ENCODE measurements at regions not wholly inside any gene's neighbourhood (a gene's known extent, or its start where the extent isn't known, plus 50 kb on each side); places are given as distances from the start of the nearest gene placed in this dataset.

DNA sequence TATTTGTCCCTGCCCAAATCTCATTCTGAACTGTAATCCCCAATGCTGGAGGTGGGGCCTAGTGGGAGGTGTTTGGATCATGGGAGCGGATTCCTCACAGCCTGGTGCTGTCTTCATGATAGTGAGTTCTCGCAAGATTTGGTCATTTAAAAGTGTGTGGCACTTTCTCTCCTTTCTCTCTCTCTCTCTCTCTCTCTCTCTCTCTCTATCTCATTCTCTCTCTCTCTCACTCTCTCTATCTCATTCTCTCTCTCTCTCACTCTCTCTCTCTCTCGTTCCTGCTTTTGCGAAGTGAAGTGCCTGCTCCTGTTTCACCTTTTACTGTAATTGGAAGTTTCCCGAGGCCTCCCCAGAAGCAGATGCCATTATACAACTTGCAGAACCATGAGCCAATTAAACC is 207.3 kb upstream of the NR4A3 start:
- Histone ChIP-seq H3K14ac (ENCODE audit: insufficient read depth, low read length) (no peak overlapping the region), H3K4me1 (ENCODE audit: insufficient read depth, low read length) (no peaks in the 10 kb centered on the region; the same call in 1 of the 2 replicates), H2BK20ac (ENCODE audit: low read depth, low read length, poor library complexity, severe bottlenecking) (no peak overlapping the region), H3K79me2 (ENCODE audit: insufficient read depth, low read length) (no peaks in the 10 kb centered on the region), H2BK15ac (ENCODE audit: low read depth, low read length) (no peak overlapping the region), H2BK12ac (ENCODE audit: insufficient read length, low read depth, low read length) (no peak overlapping the region), H3K23ac (ENCODE audit: insufficient read length, low read depth, low read length) (no peak overlapping the region), H4K5ac (ENCODE audit: insufficient read length, low read depth, low read length) (no peak overlapping the region), H4K8ac (replicated peaks; ENCODE audit: insufficient read length, low read depth, low read length) (no peak overlapping the region), H2BK5ac (ENCODE audit: insufficient read length, low read length) (no peak overlapping the region), H3K9ac (ENCODE audit: extremely low read depth, insufficient read length, low read length) (no peak overlapping the region), H2BK120ac (ENCODE audit: low read depth, low read length, poor library complexity, severe bottlenecking) (no peak overlapping the region), H3K23me2 (ENCODE audit: insufficient read length, low read depth, low read length, poor library complexity, severe bottlenecking) (no peaks in the 10 kb centered on the region), H2AK5ac (ENCODE audit: insufficient read length, low read length) (no peak overlapping the region), H3K4me2 (ENCODE audit: insufficient read depth, insufficient read length, low read length) (no peak overlapping the region), H3K18ac (ENCODE audit: insufficient read length, low read depth, low read length) (no peak overlapping the region), H3K79me1 (ENCODE audit: insufficient read depth, low read depth, low read length, poor library complexity, severe bottlenecking) (no peaks in the 10 kb centered on the region), H3K27ac (ENCODE audit: insufficient read length, low read depth, low read length) (no peak overlapping the region), H4K91ac (ENCODE audit: insufficient read length, low read depth, low read length) (no peak overlapping the region), H4K20me1 (ENCODE audit: control insufficient read depth, insufficient read depth, insufficient read length) (no peaks in the 10 kb centered on the region), H3K27me3 (ENCODE audit: insufficient read depth, low read length) (no peaks in the 10 kb centered on the region), H3K56ac (ENCODE audit: insufficient read length, low read depth, low read length) (no peak overlapping the region), H3T11ph (ENCODE audit: low read length) (no peak overlapping the region), H3K9me3 (ENCODE audit: control insufficient read depth, low read depth, low read length) (no peaks in the 10 kb centered on the region), H2AFZ (ENCODE audit: low read length) (no peak overlapping the region), H3K4ac (ENCODE audit: low read depth, low read length) (no peak overlapping the region)
- H3K27me3 Mint-ChIP-seq (ENCODE audit: low read depth): peaks cover 2% of the 10 kb centered on the region; the same call in 1 of the 2 replicates
- TF ChIP-seq, protein P1, sequence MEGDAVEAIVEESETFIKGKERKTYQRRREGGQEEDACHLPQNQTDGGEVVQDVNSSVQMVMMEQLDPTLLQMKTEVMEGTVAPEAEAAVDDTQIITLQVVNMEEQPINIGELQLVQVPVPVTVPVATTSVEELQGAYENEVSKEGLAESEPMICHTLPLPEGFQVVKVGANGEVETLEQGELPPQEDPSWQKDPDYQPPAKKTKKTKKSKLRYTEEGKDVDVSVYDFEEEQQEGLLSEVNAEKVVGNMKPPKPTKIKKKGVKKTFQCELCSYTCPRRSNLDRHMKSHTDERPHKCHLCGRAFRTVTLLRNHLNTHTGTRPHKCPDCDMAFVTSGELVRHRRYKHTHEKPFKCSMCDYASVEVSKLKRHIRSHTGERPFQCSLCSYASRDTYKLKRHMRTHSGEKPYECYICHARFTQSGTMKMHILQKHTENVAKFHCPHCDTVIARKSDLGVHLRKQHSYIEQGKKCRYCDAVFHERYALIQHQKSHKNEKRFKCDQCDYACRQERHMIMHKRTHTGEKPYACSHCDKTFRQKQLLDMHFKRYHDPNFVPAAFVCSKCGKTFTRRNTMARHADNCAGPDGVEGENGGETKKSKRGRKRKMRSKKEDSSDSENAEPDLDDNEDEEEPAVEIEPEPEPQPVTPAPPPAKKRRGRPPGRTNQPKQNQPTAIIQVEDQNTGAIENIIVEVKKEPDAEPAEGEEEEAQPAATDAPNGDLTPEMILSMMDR (conservative IDR thresholded peaks at IDR 0.05): no peak
- no peak overlapping the region for H3K4me3 Mint-ChIP-seq
- no peak overlapping the region for H3K27ac Mint-ChIP-seq
- 100% methylated on average over 1 of the region's 5 CpGs for WGBS (ENCODE audit: extremely low coverage, insufficient read length, low lambda C conversion rate)
- no peaks in the 10 kb centered on the region for H3K36me3 Mint-ChIP-seq (ENCODE audit: insufficient read depth in 1 of 3, low read depth in 3 of 3)
- no peaks in the 10 kb centered on the region; a peak in 2 of 5 replicates for H3K9me3 Mint-ChIP-seq
- no peak for DNase-seq
- peaks cover 2 to 5% of the 10 kb centered on the region in 2 experiments for H3K4me1 Mint-ChIP-seq
